WERI-Rb-1 (cell line): ENCODE measurements at regions not wholly inside any gene's neighbourhood (a gene's known extent, or its start where the extent isn't known, plus 50 kb on each side); places are given as distances from the start of the nearest gene placed in this dataset.

Source experiments
- DNase-seq: peaks from one replicate; pipeline ENCODE4 v3.0.0-alpha.2; 2020
- H3K27ac ChIP-seq: fragments of 250-450 bp; sonication (Bioruptor Pico); 2 replicates; pipeline ENCODE4 v1.5.1; 2020; ENCODE audit warnings: mild to moderate bottlenecking, moderate library complexity
- H3K27me3 ChIP-seq: fragments of 250-450 bp; sonication (Bioruptor Pico); 2 replicates; pipeline ENCODE4 v1.5.1; 2021; ENCODE audit warnings: mild to moderate bottlenecking, low read depth, moderate library complexity; ENCODE audit not compliant: insufficient read depth, severe bottlenecking
- H3K36me3 ChIP-seq: fragments of 250-450 bp; sonication (Bioruptor Pico); 2 replicates; pipeline ENCODE4 v1.5.1; 2020; ENCODE audit warnings: mild to moderate bottlenecking, moderate library complexity
- H3K4me3 ChIP-seq: 2 replicates; pipeline ENCODE4 v1.5.1; 2011; ENCODE audit warnings: low read depth, mild to moderate bottlenecking, control low read depth, low read length
- H3K9me3 ChIP-seq: fragments of 250-450 bp; sonication (Bioruptor Pico); 2 replicates; pipeline ENCODE4 v1.5.1; 2021; ENCODE audit warnings: mild to moderate bottlenecking, moderate library complexity; ENCODE audit not compliant: severe bottlenecking
- CTCF ChIP-seq: IDR thresholded peaks from 2 replicates; pipeline ENCODE4 v1.5.1; 2011; ENCODE audit warnings: low read depth, mild to moderate bottlenecking, control low read depth, inconsistent platforms, low read length

DNA sequence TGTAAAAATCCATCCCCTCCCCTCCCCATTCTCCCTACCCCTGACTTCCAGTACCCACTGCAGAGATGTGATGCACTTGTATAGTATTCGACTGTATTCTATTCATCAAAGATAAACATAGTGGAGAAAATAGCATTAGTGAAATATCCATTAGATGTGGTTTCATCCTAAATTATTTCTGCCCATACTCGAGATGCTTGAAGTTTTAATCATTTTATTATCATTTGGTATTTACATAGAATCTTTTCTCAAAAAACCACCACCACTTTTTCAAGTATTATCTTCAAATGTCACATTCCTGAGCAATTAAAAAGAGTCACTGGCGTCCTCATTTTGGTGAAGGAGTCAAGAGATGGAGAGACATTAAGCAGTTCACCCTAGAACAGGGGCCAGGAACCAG is 181.9 kb downstream of the HAO1 start:
- Histone ChIP-seq H3K27ac (no peak overlapping the region), H3K36me3 (no peaks in the 10 kb centered on the region), H3K27me3 (peaks cover 3% of the 10 kb centered on the region), H3K4me3 (no peak overlapping the region), H3K9me3 (no peaks in the 10 kb centered on the region)
- DNase-seq = no peak
- TF ChIP-seq CTCF = no peak

GRCh38 chr20:7760247-7761031 is 179.8 kb downstream of the HAO1 start:
- no peak for DNase-seq
- no peaks in the 10 kb centered on the region for H3K9me3 ChIP-seq
- no peak overlapping the region for H3K4me3 ChIP-seq
- H3K27ac ChIP-seq = no peak overlapping the region
- peaks cover 3% of the 10 kb centered on the region for H3K27me3 ChIP-seq
- TF ChIP-seq CTCF = no peak
- no peaks in the 10 kb centered on the region for H3K36me3 ChIP-seq

GRCh38 chr20:7765221-7765620 is 175.0 kb downstream of the HAO1 start:
- Histone ChIP-seq H3K27ac (no peak overlapping the region), H3K9me3 (no peaks in the 10 kb centered on the region), H3K27me3 (peaks cover 3% of the 10 kb centered on the region), H3K4me3 (no peak overlapping the region), H3K36me3 (no peaks in the 10 kb centered on the region)
- DNase-seq = no peak
- no peak for TF ChIP-seq CTCF

- H3K9me3 ChIP-seq = peaks cover 2% of the 10 kb centered on the region
- no peaks in the 10 kb centered on the region for H3K36me3 ChIP-seq
- no peak overlapping the region for H3K4me3 ChIP-seq
- DNase-seq = no peak
- TF ChIP-seq CTCF = no peak
- H3K27ac ChIP-seq = no peak overlapping the region
- no peaks in the 10 kb centered on the region for H3K27me3 ChIP-seq
Observed at GRCh38 chr20:7770046-7770445, 170.2 kb downstream of the HAO1 start.

DNA sequence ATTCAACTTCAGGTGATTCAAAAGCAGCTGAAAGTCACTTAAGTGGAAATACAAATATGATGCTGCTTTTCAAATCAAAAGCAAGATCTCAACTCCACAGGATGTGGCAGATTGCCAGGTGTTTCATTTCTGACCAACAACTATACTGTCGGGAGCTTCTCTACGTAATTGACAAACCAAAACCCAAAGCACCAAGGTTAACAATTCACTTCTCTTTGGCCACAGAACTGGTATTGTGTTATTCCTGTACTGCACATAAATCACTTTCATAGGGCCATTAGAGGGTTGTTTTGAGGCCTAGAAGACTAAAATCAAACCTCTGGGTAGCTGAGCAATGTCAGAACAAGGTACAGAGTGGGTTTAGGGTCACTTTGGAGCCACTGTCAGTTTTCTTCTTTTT is 169.7 kb downstream of the HAO1 start:
- H3K27me3 ChIP-seq = no peaks in the 10 kb centered on the region
- no peak overlapping the region for H3K4me3 ChIP-seq
- H3K27ac ChIP-seq = no peak overlapping the region
- H3K36me3 ChIP-seq = no peaks in the 10 kb centered on the region
- TF ChIP-seq CTCF = no peak
- peaks cover 2% of the 10 kb centered on the region for H3K9me3 ChIP-seq
- DNase-seq = no peak

DNA sequence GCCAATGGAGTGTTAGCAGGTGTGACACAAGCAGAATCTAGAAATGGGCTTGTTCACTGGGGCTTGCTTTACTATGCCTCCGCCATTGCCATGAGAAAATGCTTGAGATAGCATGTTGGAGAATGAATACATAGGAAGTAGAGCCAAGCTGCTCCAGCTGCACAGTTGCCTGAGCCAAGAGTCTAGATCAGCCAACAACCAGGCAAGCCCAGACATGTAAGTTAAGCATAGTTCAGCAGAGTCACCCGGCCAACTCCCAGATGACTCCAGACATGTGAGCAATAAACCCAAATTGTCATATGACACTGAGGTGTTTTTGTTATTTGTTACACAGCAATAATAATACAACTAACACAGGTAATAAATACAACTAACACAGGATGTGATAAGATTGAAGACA is 167.9 kb downstream of the HAO1 start:
- Histone ChIP-seq H3K27me3 (no peaks in the 10 kb centered on the region), H3K36me3 (no peaks in the 10 kb centered on the region), H3K4me3 (no peak overlapping the region), H3K9me3 (peaks cover 6% of the 10 kb centered on the region), H3K27ac (no peak overlapping the region)
- no peak for DNase-seq
- TF ChIP-seq CTCF = no peak
